ENCODE measurements at regions not wholly inside any gene's neighbourhood (a gene's known extent, or its start where the extent isn't known, plus 50 kb on each side); places are given as distances from the start of the nearest gene placed in this dataset.

DNA sequence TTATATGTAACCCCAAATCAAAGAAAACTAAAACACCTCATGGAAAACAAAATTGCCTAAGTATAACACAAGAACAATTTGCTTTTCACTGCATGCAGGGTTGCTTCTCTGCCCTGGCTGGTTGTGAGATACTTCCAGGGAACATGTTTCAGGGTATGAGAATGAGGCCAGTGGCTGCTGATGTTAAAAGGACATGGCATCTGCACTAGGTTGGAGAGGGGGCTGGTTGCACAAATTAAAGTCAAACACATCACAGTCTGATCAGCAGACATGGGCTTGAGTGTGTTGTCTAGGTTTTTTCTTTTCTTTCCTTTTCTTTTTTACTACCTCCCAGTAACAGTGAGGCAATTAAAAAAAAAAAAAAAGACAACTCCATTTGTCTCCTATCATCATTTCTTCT, 374.9 kb downstream of the MCTP2 start:
- Histone ChIP-seq H3K27me3 (ENCODE audit: control insufficient read depth, extremely low read depth, insufficient read depth, low read length) (no peaks in the 10 kb centered on the region), H3K27ac (ENCODE audit: control insufficient read depth, insufficient read depth, low read length) (no peak overlapping the region), H3K4me3 (ENCODE audit: control insufficient read depth in 2 of 3, extremely low read depth in 1 of 3, insufficient read depth in 2 of 3, low read depth in 1 of 3, low read length in 3 of 3) (no peak overlapping the region), H3K36me3 (ENCODE audit: control insufficient read depth in 2 of 2, extremely low read depth in 1 of 2, insufficient read depth in 2 of 2, low read length in 2 of 2) (no peaks in the 10 kb centered on the region), H2AFZ (ENCODE audit: control insufficient read depth, low read length) (no peak overlapping the region), H3K9me3 (ENCODE audit: control insufficient read depth, low read depth, low read length) (no peaks in the 10 kb centered on the region), H3K4me1 (ENCODE audit: control insufficient read depth, extremely low read depth, insufficient read depth, low read length) (no peaks in the 10 kb centered on the region), H3K4me2 (ENCODE audit: control insufficient read depth, extremely low read depth, insufficient read depth, low read depth, low read length) (no peak overlapping the region), H3K9me1 (ENCODE audit: control insufficient read depth, extremely low read depth, insufficient read depth, low read length) (no peaks in the 10 kb centered on the region), H3K9ac (ENCODE audit: control insufficient read depth, extremely low read depth, insufficient read depth, low read length) (no peak overlapping the region), H4K20me1 (ENCODE audit: control insufficient read depth, extremely low read depth, insufficient read depth, low read length) (no peaks in the 10 kb centered on the region), H3K79me2 (ENCODE audit: control insufficient read depth, insufficient read depth, low read length) (no peaks in the 10 kb centered on the region)
- FAIRE-seq (no peak), DNase-seq (ENCODE audit: low read depth, low spot score) (no peak)
- no peak for TF ChIP-seq EZH2 (IDR thresholded peaks at IDR 0.05; ENCODE audit: low read length)
- no peak for TF ChIP-seq CTCF (optimal IDR thresholded peaks at IDR 0.05 in 1 of 3, IDR thresholded peaks at IDR 0.05 in 1 of 3, conservative IDR thresholded peaks at IDR 0.05 in 1 of 3; ENCODE audit: extremely low read depth in 1 of 3, insufficient read depth in 2 of 3, low read length in 3 of 3)
- dilution Hi-C loops (cut with MboI; ENCODE audit: extremely low pct_ligation_motif_present, low sequenced_read_pairs), result no loop called here

- Histone ChIP-seq H3K27me3 (ENCODE audit: control insufficient read depth, extremely low read depth, insufficient read depth, low read length) (no peaks in the 10 kb centered on the region), H4K20me1 (ENCODE audit: control insufficient read depth, extremely low read depth, insufficient read depth, low read length) (no peaks in the 10 kb centered on the region), H3K9me1 (ENCODE audit: control insufficient read depth, extremely low read depth, insufficient read depth, low read length) (no peaks in the 10 kb centered on the region), H3K79me2 (ENCODE audit: control insufficient read depth, insufficient read depth, low read length) (no peaks in the 10 kb centered on the region), H3K36me3 (ENCODE audit: control insufficient read depth in 2 of 2, extremely low read depth in 1 of 2, insufficient read depth in 2 of 2, low read length in 2 of 2) (no peaks in the 10 kb centered on the region), H3K9ac (ENCODE audit: control insufficient read depth, extremely low read depth, insufficient read depth, low read length) (no peak overlapping the region), H2AFZ (ENCODE audit: control insufficient read depth, low read length) (no peak overlapping the region), H3K9me3 (ENCODE audit: control insufficient read depth, low read depth, low read length) (no peaks in the 10 kb centered on the region), H3K4me3 (ENCODE audit: control insufficient read depth in 2 of 3, extremely low read depth in 1 of 3, insufficient read depth in 2 of 3, low read depth in 1 of 3, low read length in 3 of 3) (no peak overlapping the region), H3K4me2 (ENCODE audit: control insufficient read depth, extremely low read depth, insufficient read depth, low read depth, low read length) (no peak overlapping the region), H3K27ac (ENCODE audit: control insufficient read depth, insufficient read depth, low read length) (no peak overlapping the region), H3K4me1 (ENCODE audit: control insufficient read depth, extremely low read depth, insufficient read depth, low read length) (no peaks in the 10 kb centered on the region)
- TF ChIP-seq EZH2 (IDR thresholded peaks at IDR 0.05; ENCODE audit: low read length) (no peak), CTCF (optimal IDR thresholded peaks at IDR 0.05 in 1 of 3, IDR thresholded peaks at IDR 0.05 in 1 of 3, conservative IDR thresholded peaks at IDR 0.05 in 1 of 3; ENCODE audit: extremely low read depth in 1 of 3, insufficient read depth in 2 of 3, low read length in 3 of 3) (no peak)
- no peak for DNase-seq (ENCODE audit: low read depth, low spot score)
- dilution Hi-C loops (cut with MboI; ENCODE audit: extremely low pct_ligation_motif_present, low sequenced_read_pairs), result no loop called here
- FAIRE-seq, result no peak
These were observed 375.9 kb downstream of the MCTP2 start for GRCh38 chr15:94607176-94607654.

Measured in keratinocyte (primary cell).